SW480 (cell line): ENCODE measurements at regions not wholly inside any gene's neighbourhood (a gene's known extent, or its start where the extent isn't known, plus 50 kb on each side); places are given as distances from the start of the nearest gene placed in this dataset.

ENCODE experiments used
- DNase-seq: peaks from one replicate; pipeline ENCODE4 v3.0.0-alpha.2; 2016; ENCODE audit warnings: low spot score

DNA sequence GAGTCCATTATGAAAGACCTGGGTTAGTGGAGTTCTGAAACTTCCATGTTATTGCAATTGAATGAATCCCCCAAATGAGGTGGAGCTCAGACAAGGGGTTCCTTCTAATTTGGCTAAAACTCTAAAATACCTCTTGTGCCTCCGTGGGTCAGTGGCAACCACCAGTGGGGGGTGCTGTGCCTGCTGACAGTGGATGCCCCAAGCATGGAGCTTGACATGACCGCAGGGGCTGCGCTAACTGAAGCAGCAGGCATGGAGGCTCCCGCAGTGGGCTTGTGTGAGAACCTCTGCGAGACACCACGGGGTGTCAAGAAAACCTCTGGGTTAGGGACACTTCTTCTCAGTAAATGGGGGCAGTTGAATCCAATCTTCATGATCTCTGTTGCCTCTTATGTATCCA lies 200.5 kb downstream of the DRD1 start:
- DNase-seq: no peak

DNA sequence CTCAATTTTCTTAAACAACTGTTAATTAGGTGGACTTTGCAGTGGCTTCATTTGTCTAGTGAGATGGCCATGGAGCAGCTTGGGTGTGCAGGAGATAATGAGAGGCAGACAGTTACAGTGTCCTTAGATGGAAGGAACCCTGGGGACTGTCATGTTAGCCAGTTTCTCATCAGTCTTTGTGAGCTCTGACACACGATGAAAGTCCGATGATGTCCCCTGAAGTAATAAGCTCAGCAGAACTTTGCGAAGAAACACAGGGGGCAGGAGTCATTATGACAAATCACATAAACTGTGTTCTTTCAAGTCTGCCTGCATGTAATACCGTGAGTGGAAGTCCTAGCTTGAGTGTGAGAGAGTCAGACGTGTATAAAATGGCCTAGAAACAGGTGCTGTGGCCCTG lies 201.8 kb downstream of the DRD1 start:
- no peak for DNase-seq

GRCh38 chr5:175238326-175238725 lies 205.7 kb downstream of the DRD1 start:
- no peak for DNase-seq

DNA sequence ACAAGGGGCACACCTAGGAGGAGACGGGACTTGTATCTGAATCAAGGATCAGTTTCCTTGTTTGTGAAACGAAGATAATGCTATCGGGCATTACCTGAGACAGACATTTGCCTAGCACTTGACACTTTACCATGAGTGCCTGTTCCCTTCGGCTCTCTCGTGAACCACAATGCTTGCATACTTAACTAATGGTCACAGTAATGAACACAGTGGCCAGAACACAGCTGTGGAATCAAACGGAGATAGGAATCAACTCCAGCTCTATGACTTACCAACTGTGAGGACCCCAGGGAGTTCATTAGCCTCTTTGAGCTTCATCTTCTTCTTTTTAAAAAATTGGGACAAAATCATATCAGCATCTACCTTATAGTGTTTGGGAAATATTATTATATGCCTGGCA lies 207.8 kb downstream of the DRD1 start:
- DNase-seq: no peak

DNA sequence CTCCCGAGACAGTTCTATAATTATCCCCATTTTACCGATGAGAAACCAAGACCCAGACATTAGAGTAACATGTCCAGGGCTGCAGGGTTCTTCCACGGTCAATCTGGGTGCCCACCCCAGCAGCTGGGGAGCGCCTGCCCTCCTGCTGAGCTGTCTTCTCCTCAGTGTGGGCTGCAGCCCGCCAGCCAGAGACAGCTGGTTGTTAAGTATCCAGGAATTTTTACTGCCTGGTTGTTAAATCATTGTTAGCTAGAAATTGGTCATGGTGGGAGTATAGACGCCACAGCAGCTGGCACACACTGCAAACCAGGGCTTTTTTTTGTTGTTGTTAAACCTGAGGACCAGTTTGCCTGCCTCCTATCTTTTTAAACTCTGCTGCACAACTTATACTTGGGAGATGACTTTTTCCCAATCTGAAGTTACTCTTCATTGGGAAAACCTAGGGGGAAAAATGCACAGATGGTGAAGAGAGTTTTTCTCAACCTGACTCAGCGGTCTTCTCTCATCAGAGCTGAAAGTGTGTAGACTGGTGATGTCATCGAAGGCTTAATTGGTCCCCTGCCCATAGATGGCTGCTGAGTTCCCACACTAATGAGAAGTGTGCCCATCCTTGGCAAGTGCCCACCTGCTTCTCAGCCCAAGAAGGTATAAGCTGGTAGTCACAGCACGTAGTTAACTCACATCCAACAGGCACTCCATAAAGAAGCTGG lies 208.6 kb downstream of the DRD1 start:
- DNase-seq: no peak

- peak; percentile 68 for DNase-seq
Observed at GRCh38 chr5:175230299-175230698, 213.7 kb downstream of the DRD1 start.

- DNase-seq: no peak
Observed at GRCh38 chr5:175226506-175226905, 217.5 kb downstream of the DRD1 start.

- DNase-seq: no peak
Observed at GRCh38 chr5:175223291-175223690, 220.7 kb downstream of the DRD1 start.

DNA sequence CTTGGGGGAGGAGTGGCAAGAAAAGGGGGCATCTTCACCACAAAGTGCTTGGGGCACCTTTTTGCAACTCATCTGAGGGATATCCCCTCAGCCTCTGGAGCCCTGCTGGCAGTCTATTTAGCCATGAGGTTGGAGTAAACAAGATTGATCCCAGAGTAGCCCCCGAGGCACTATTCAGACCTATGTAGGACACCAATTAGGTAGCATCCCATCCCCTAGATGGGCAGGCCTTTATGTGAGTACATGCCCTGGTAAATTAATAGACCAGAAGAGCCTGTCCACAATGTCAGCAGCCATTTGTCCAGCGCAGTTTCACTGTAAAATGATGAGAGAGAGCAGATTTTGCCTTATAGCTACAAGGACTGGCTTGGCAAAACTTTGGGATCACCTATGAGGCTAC lies 221.4 kb downstream of the DRD1 start:
- no peak for DNase-seq

DNA sequence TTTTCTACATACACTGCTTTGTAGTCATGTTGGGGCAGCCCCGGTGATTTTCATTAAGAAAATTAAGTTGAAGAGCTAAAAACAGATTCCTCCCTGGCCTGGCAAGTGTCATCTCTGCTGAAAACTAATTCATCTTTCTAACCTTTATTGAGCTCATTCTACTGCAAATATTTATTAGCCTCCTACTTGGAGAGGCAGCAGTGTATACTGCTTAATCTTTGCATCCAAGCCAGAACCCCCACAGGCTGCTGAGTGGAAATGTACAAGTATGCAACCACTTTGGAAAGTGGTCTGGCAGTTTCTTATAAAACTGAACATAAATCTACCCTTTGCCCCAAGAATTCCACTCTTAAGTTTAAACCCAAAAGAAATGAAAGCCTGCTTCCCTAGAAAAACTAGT lies 223.4 kb downstream of the DRD1 start:
- no peak for DNase-seq

DNA sequence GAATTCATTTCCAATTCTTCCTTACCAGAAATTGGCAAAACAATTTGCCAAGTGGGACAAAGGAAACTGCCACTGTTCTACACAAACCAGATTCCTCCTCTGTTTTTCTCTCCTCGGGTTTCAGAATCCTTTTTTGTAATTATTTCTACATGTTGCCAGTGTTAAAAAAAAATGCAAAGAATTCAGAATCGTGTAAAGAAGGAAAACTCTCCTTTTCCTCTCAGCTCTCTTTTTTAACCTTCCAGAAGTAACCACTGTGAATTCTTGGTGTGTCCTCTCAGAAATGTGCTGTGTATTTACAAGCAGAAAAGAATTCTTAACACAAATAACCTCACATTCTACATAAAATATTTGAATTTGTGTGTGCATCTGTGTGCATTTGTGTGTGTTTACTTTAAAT lies 224.6 kb downstream of the DRD1 start:
- DNase-seq: no peak

- no peak for DNase-seq
Observed at GRCh38 chr5:175216991-175217390, 227.0 kb downstream of the DRD1 start.

- no peak for DNase-seq
Observed at GRCh38 chr5:175215906-175216305, 228.1 kb downstream of the DRD1 start.

DNA sequence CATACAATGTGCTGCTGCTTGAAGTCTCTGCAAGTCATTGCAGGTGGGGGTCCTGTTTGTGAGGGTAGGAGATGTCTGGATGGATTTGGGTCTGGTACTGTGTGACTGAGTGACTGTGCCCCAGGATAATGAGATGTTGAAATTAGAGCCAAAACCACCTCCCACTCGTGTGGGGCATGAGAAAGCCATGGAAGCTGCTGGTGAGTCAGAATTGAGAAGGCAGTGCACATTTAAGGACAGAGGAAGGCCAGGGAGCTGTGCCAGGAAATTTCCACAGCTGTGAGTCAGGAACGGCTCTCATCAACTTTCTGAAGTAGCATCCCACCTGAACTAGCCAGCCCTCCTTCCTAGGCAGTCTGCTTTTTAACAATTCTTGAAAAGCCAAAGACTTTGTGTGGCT lies 229.8 kb downstream of the DRD1 start:
- peak; percentile 26 for DNase-seq

DNA sequence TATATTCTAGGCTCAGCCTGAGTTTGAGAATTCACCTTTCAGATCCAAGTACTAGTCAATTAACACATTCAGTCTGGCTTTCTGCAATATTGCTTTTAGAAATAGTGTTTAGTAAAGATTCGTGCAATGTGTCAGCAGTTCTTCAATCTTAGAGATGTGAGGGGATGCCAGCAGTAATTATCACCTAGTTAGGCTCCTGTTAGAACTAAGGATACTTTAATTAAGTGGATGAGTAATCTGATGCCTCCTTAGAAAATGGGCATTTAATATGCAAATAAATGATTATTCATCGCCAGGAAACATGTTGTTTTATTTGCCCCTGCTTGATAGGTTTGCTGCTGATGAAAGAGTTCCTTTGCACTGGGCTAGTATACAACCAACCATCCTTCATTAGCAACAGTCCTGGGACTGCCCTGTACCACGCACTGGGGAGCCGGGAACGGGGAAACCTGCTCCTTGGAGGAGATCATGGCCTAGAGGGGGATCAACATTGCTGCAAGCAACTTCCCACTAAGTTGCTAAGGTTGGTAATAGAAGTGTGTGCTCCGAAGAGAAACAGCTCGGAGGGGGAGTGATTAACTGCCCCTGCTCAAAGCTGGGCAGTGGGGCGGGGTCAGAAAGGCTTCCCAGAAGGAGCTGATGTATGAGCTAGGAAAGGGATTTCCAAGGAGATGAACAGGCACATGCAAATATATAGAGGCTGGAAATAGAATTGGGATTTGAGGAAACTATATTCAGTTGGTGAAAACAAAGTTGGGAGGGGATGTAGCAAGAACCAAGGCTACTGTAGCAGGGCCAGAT lies 231.8 kb downstream of the DRD1 start:
- DNase-seq: no peak

GRCh38 chr5:175207321-175208040 lies 236.5 kb downstream of the DRD1 start:
- DNase-seq: no peak

- no peak for DNase-seq
Observed at GRCh38 chr5:175206669-175207068, 237.3 kb downstream of the DRD1 start.

DNA sequence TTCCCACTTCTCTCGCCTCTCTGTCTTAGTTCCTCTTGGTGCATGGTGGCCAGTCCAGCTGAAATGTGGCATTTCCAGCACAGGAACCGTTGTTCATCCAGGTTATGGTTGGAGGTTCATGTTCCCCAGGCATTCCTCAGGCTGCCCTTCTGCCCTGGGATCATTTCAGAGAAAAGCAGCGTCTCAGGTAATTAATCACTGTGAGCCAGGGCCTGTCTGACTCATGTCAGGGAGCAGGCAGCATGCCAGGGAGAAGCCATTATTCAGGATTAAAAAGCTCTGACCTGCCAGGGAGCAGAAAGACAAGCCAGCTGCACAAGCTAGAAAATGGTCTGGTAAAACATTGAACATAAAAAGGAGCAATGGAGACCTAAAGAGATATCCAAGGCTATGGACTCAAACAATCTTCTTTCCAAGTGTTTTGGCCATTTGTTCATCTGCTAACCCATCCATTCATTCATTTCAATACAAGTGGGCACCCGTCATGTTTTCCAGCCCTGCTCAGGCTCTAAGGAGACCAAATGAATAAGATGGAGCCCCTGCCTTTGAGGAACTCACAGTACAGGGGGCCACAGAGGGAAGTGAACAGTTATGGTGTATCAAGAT lies 241.4 kb downstream of the DRD1 start:
- DNase-seq: peak; percentile 26

GRCh38 chr5:175201393-175201792 lies 242.6 kb downstream of the DRD1 start:
- DNase-seq: no peak

- DNase-seq: peak; percentile 72
Observed at GRCh38 chr5:175195698-175196656, 248.0 kb downstream of the DRD1 start.

DNA sequence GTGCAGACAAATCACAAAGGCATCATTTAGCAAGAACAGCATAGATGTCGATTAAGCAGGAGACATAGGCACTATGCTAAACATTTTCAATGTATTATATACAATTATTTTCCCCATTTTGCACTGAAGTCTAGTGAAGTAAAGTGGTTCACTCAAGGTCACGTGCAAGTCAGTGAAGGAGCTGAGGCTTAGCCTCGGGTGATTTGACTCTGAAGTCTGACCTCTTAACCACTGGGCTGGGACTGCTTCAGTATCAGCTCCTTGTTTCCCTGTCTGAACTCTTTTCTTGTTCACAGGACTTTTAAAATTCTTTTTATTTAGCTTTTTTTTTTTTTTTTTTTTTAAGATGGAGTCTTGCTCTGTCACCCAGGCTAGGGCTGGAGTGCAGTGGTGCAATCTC lies 262.7 kb downstream of the DRD1 start:
- no peak for DNase-seq
